Astrocyte of the spinal cord (primary cell): ENCODE measurements at regions not wholly inside any gene's neighbourhood (a gene's known extent, or its start where the extent isn't known, plus 50 kb on each side); places are given as distances from the start of the nearest gene placed in this dataset.
"Not testable (repeated sequence)": the region's sequence is repeated elsewhere in the genome, so short reads cannot be mapped to it uniquely, and the experiment has no call there.

Source experiments
- DNase-seq: peaks from one replicate; pipeline ENCODE4 v3.0.0; 2011; ENCODE audit warnings: low read depth, low spot score
- H3K4me3 ChIP-seq: 2 replicates; pipeline ENCODE4 v1.5.1; 2011; ENCODE audit warnings: low read depth, mild to moderate bottlenecking, low read length, moderate library complexity
- in situ Hi-C: cut with HindIII; loops from 2 replicates; pipeline ENCODE4 v1.10.0; 2017; ENCODE audit warnings: low sequenced_read_pairs
- TF ChIP-seq, protein P1 (sequence below): IDR thresholded peaks from 2 replicates; pipeline ENCODE4 v1.5.1; 2012; ENCODE audit warnings: low read depth, mild to moderate bottlenecking, low read length, inconsistent platforms

DNA sequence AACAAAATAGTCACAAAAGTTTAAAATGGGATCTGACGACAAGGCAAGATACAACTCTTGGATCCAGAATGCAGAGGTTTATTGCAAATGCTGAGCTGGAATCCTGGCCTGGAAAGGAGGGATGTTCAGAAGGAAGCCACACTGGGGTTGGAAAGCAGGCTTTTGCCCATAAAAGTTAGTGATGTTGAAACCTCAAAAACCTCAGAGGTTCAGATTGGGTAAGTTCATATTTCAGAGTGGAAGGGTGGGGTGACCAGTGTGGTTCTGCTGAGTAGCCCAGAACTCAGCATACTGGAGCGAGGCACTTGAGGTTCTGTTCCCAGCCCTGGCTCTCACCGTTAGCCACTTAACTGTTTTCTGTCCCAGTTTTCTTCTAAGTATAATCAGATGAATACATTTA lies 114.0 kb upstream of the OSTN start:
- peak; percentile 47 for DNase-seq
- H3K4me3 ChIP-seq = no peak overlapping the region
- TF ChIP-seq, protein P1, sequence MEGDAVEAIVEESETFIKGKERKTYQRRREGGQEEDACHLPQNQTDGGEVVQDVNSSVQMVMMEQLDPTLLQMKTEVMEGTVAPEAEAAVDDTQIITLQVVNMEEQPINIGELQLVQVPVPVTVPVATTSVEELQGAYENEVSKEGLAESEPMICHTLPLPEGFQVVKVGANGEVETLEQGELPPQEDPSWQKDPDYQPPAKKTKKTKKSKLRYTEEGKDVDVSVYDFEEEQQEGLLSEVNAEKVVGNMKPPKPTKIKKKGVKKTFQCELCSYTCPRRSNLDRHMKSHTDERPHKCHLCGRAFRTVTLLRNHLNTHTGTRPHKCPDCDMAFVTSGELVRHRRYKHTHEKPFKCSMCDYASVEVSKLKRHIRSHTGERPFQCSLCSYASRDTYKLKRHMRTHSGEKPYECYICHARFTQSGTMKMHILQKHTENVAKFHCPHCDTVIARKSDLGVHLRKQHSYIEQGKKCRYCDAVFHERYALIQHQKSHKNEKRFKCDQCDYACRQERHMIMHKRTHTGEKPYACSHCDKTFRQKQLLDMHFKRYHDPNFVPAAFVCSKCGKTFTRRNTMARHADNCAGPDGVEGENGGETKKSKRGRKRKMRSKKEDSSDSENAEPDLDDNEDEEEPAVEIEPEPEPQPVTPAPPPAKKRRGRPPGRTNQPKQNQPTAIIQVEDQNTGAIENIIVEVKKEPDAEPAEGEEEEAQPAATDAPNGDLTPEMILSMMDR = no peak
- in situ Hi-C loops = no loop called here

DNA sequence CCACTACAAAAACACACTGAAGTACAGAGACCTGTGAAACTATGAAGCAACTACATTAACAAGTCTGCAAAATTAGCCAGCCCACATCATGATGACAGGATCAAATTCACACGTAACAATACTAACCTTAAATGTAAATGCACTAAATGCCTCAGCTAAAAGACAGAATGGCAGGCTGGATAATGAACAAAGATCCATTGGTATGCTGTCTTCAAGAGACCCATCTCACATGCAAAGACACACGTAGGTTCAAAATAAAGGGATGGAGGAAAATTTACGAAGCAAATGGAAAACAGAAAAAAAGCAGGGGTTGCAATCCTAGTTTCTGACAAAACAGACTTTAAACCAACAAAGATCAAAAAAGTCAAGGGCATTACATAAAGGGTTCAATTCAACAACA lies 120.1 kb upstream of the OSTN start:
- DNase-seq, H3K4me3 ChIP-seq, in situ Hi-C loops: not testable (repeated sequence)

DNA sequence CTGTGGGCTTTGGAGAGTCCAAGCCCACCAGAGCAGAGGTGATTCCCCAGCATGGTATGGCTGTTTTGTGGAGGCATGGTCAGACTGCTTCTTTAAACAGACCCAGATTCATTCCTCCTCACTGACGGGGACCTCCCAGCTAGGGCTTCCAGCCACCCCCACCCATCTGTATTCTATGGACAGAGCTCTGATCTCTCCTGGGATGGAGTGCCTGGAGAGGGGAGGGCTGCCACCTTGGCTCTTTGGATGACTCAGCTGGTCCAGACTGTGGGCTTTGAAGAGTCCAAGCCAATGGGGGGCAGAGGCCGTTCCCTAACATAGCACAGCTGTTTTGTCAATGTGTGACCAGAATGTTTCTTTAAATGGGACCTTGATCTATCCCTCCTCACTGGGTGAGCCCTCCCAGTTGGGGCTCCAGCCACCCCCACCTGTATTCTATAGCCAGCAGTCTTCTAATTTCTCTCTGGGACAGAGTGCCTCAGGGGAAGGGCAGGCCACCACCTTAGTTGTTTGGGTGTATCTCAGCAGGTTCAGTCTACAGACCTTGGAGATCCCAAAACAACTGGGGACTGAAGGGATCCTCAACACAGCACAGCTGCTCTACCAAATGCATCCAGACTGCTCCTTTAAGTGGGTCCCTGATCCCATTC lies 122.0 kb upstream of the OSTN start:
- TF ChIP-seq, protein P1 = no peak
- in situ Hi-C loops = no loop called here
- no peak overlapping the region for H3K4me3 ChIP-seq
- DNase-seq = no peak

DNA sequence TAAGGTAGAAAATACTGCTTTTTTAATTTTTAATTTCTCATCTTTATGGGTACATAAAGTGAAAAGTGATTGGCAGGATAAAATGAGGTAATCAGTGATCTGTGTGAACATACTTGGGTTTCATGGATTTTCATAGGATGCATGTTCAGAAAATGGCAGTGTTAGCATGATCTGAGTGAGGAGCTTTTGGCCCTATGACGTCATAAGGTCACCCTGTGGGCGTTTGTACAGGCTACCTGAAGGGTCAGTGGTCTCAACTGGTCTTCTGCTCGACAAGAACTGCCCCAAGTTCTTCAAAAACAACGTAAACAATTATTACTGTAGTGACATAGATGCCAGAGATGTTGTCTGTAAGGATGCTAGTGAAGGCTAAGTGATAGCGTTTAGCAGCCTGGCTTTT lies 124.5 kb upstream of the OSTN start:
- in situ Hi-C loops = no loop called here
- TF ChIP-seq, protein P1 = no peak
- no peak overlapping the region for H3K4me3 ChIP-seq
- no peak for DNase-seq

DNA sequence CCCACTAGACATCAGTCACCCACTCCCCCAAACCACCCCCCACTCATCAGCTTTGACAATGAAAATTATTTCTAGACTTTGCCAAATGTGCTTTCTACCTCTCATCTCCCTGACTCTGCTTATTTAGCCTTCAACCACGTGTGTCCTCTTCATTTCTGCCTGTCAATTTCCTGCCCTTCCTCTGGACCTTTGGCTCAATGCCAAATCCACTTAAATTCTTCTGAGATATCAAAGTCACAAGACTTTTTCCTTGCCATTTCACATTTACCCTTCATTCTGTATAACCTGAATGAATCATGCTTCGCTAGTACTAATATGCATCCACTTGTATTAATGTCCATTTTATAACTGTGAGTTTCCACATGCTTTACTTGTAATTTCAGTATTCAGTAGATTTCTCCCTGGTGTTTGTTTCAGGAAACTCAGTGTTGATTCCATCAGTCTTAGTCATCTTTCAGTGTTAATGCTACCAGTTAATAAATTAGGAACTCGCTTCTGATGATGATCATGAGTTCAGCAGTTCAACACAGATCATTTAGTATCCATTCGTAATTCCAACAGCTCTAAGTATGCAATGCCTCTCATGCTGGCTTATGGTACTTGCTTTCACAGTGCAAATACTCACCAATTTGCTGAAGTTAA lies 128.2 kb upstream of the OSTN start:
- DNase-seq = peak; percentile 22
- no peak overlapping the region for H3K4me3 ChIP-seq
- in situ Hi-C loops = no loop called here

DNA sequence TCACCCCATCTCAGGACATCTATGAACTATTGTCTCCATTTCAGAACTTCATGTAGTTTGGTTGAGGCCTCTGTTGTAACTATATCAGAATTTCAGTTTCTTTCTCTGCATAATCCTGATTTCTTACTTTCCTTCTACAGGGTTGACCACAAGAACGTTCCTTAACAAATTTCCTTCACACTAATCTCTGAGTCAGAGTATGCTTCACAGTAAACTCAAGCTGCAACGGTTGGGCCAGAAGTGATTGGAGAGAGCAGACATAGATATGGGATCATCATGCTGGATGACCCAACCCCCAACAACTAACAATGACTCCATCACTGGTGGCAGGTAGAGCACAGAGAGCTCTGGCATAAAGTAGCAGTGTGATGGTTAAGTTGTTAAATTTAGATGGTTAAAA lies 128.8 kb upstream of the OSTN start:
- DNase-seq = peak; percentile 88
- in situ Hi-C loops = no loop called here
- no peak overlapping the region for H3K4me3 ChIP-seq
- TF ChIP-seq, protein P1 = no peak

More for the DNA sequence above, 128.2 kb upstream of the OSTN start:
- TF ChIP-seq, protein P1 = no peak
